ENCODE measurements at regions not wholly inside any gene's neighbourhood (a gene's known extent, or its start where the extent isn't known, plus 50 kb on each side); places are given as distances from the start of the nearest gene placed in this dataset.

DNA sequence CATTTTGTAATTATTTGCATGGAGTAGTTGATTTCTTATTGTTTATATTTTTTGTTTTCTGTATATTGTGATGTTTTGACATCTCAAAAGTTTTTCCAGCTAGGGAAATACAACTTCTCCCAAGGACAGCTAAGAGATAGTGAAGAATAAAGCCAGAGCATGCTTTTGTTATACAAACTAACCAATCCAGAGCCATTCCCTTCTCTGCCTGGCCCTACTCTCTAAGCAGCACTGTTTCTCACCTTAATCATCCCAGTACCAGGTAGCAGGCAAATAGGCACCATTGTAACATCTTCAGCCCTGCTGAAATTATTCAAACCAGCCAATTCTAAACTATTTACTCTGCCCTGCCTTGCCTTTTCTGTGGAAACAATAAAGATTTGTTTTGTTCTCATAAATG lies 1063.4 kb upstream of the CHAC2 start:
- DNase-seq (ENCODE audit: low read depth): no peak
- TF ChIP-seq, protein P1, sequence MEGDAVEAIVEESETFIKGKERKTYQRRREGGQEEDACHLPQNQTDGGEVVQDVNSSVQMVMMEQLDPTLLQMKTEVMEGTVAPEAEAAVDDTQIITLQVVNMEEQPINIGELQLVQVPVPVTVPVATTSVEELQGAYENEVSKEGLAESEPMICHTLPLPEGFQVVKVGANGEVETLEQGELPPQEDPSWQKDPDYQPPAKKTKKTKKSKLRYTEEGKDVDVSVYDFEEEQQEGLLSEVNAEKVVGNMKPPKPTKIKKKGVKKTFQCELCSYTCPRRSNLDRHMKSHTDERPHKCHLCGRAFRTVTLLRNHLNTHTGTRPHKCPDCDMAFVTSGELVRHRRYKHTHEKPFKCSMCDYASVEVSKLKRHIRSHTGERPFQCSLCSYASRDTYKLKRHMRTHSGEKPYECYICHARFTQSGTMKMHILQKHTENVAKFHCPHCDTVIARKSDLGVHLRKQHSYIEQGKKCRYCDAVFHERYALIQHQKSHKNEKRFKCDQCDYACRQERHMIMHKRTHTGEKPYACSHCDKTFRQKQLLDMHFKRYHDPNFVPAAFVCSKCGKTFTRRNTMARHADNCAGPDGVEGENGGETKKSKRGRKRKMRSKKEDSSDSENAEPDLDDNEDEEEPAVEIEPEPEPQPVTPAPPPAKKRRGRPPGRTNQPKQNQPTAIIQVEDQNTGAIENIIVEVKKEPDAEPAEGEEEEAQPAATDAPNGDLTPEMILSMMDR (conservative IDR thresholded peaks at IDR 0.05; ENCODE audit: control insufficient read depth, insufficient read depth, low read depth, low read length): no peak

DNA sequence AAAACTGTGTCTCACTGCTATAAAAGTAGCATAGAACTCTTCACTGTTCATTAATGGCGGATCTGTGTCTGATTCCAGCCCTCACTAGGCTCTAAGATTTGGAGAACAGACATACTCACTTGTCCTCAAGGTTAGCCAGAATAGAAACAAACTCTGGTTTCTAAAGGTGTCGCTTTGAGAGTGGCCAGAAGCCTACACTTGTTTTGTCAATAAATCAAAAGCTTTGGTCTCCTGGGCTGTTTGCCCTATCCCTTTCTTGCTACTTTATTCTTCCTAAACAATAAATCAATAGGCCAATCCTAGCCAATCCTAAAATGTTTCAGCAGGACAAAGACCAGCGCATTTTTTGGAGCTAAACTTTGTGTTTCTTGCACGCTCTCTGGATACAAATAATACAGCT lies 1064.6 kb upstream of the CHAC2 start:
- TF ChIP-seq, protein P1 (conservative IDR thresholded peaks at IDR 0.05; ENCODE audit: control insufficient read depth, insufficient read depth, low read depth, low read length): no peak
- no peak overlapping the region for H3K4me3 ChIP-seq (ENCODE audit: control insufficient read depth, low read depth, low read length)
- DNase-seq (ENCODE audit: low read depth): no peak

More for the DNA sequence above, 1063.4 kb upstream of the CHAC2 start:
- H3K4me3 ChIP-seq (ENCODE audit: control insufficient read depth, low read depth, low read length): no peak overlapping the region

DNA sequence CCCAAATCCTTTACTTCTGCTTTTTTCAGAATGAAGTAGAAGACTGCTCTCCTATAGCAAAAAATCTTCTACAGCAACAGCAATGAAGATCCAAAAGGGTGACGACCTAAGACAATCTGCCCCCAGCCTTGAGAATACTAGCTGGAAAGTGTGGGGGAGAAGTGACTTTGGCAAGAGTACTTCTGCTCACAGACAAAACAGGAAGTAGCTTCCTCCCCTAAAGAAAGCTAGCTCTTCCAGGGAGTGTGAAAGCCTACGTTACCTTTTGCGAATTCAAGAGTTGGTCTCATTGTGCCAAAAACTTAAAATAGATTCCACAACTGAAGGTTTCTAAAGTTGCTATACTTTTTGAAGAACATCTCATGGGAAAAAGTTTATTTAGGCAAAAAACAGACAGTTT lies 1069.2 kb upstream of the CHAC2 start:
- H3K4me3 ChIP-seq (ENCODE audit: control insufficient read depth, low read depth, low read length): no peak overlapping the region
- DNase-seq (ENCODE audit: low read depth): no peak
- TF ChIP-seq, protein P1 (conservative IDR thresholded peaks at IDR 0.05; ENCODE audit: control insufficient read depth, insufficient read depth, low read depth, low read length): no peak

DNA sequence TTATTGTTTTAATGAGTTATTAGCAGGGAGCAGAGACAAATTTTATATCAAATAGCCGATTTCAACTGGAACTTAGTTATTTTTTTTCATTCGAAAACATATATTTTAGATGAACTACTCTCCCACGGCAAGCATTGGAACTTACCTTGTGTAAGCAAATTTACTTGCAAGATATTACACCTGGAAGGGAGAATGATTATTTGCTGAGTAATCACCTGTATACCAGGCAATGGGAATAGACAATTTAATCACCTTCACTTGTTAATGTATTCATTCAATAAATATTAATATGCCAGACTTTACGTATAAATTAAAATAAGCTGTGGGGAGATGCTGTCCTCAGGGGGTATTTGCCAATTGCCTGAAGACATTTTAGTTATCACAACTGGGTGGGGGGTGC lies 1069.9 kb upstream of the CHAC2 start:
- TF ChIP-seq, protein P1 (conservative IDR thresholded peaks at IDR 0.05; ENCODE audit: control insufficient read depth, insufficient read depth, low read depth, low read length): no peak
- H3K4me3 ChIP-seq (ENCODE audit: control insufficient read depth, low read depth, low read length): no peak overlapping the region
- no peak for DNase-seq (ENCODE audit: low read depth)

DNA sequence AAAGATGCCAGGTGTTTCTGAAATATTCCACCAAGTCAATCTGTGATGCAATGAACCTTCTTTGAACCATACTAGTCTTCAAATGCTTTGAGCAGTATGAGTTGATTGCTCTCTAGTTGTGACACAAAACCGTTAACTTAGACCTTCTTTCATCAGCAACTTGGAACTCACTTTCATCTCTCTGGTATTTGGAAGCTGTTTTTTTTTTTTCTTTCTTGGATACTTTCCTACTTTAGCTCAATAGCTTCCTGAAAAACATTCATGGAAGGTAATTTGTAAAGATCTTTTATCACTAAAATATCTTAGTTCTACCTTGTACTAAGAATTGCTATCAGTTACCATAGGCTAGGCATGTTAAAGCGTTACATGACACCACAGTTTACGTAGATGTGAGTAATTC lies 1071.9 kb upstream of the CHAC2 start:
- no peak overlapping the region for H3K4me3 ChIP-seq (ENCODE audit: control insufficient read depth, low read depth, low read length)
- TF ChIP-seq, protein P1 (conservative IDR thresholded peaks at IDR 0.05; ENCODE audit: control insufficient read depth, insufficient read depth, low read depth, low read length): no peak
- no peak for DNase-seq (ENCODE audit: low read depth)

DNA sequence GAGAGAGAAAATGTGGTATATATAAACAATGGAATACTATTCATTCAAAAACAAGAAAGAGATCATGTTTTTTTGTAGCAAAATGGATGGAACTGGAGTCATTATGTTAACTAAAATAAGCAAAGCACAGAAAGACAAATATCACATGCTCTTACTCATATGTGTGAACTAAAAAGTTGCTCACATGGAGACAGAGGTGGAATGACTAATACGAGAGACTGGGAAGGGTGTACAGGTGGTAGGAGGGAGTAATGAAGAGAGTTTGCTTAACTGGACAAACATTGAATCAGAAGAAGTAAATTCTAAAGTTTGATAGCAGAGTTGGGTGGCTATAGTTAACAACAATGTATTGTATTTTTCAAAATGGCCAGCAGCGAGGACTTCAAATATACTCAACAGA lies 1080.7 kb upstream of the CHAC2 start:
- TF ChIP-seq, protein P1 (conservative IDR thresholded peaks at IDR 0.05; ENCODE audit: control insufficient read depth, insufficient read depth, low read depth, low read length): no peak
- DNase-seq (ENCODE audit: low read depth): no peak
- no peak overlapping the region for H3K4me3 ChIP-seq (ENCODE audit: control insufficient read depth, low read depth, low read length)

DNA sequence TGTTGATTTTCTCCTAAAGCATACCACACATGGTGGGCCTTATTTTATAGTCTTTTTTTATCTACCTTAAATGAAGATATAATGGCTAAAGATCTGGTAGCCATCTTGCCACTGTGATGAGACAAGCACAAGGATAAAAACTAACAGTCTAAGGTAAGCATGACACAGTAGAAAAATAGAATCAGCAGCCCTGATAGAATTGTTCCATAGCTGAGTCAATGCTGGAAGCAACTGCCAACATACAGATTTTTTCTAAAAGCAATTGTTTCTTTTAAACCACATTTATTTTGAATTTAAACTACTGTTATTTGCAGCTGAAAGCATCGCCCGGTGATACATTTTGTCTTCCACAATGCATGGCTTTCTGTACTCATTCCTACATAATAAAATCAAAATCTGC lies 1091.5 kb upstream of the CHAC2 start:
- DNase-seq (ENCODE audit: low read depth): no peak
- TF ChIP-seq, protein P1 (conservative IDR thresholded peaks at IDR 0.05; ENCODE audit: control insufficient read depth, insufficient read depth, low read depth, low read length): no peak
- H3K4me3 ChIP-seq (ENCODE audit: control insufficient read depth, low read depth, low read length): no peak overlapping the region
